ENCODE measurements at regions not wholly inside any gene's neighbourhood (a gene's known extent, or its start where the extent isn't known, plus 50 kb on each side); places are given as distances from the start of the nearest gene placed in this dataset.

GRCh38 chr10:123502983-123503382, 163.2 kb upstream of the GPR26 start:
- peak; percentile 48 for DNase-seq

GRCh38 chr10:123506455-123506854, 159.7 kb upstream of the GPR26 start:
- DNase-seq: no peak

GRCh38 chr10:123507298-123507697, 158.9 kb upstream of the GPR26 start:
- DNase-seq: peak; percentile 3

- DNase-seq: no peak
Measured at GRCh38 chr10:123509338-123509737, 156.8 kb upstream of the GPR26 start.

- no peak for DNase-seq
Measured at GRCh38 chr10:123512901-123513775, 153.0 kb upstream of the GPR26 start.

GRCh38 chr10:123513870-123514269, 152.3 kb upstream of the GPR26 start:
- no peak for DNase-seq

GRCh38 chr10:123514996-123515395, 151.2 kb upstream of the GPR26 start:
- DNase-seq: no peak

- DNase-seq: no peak
Measured at GRCh38 chr10:123515661-123516060, 150.5 kb upstream of the GPR26 start.

- DNase-seq: no peak
Measured at GRCh38 chr10:123516291-123516690, 149.9 kb upstream of the GPR26 start.

GRCh38 chr10:123517426-123517825, 148.7 kb upstream of the GPR26 start:
- no peak for DNase-seq

- DNase-seq: no peak
Measured at GRCh38 chr10:123517901-123518300, 148.3 kb upstream of the GPR26 start.

GRCh38 chr10:123518765-123519164, 147.4 kb upstream of the GPR26 start:
- no peak for DNase-seq

- no peak for DNase-seq
Measured at GRCh38 chr10:123519861-123520260, 146.3 kb upstream of the GPR26 start.

GRCh38 chr10:123521076-123521475, 145.1 kb upstream of the GPR26 start:
- DNase-seq: no peak

- DNase-seq: no peak
Measured at GRCh38 chr10:123521556-123521955, 144.6 kb upstream of the GPR26 start.

- DNase-seq: no peak
Measured at GRCh38 chr10:123522702-123523312, 143.3 kb upstream of the GPR26 start.

GRCh38 chr10:123523833-123524232, 142.3 kb upstream of the GPR26 start:
- DNase-seq: no peak

GRCh38 chr10:123526356-123527064, 139.6 kb upstream of the GPR26 start:
- no peak for DNase-seq

- DNase-seq: no peak
Measured at GRCh38 chr10:123527151-123527550, 139.0 kb upstream of the GPR26 start.

GRCh38 chr10:123529146-123529760, 136.9 kb upstream of the GPR26 start:
- DNase-seq: no peak

- DNase-seq: no peak
Measured at GRCh38 chr10:123530166-123530870, 135.8 kb upstream of the GPR26 start.

- DNase-seq: no peak
Measured at GRCh38 chr10:123535386-123535785, 130.8 kb upstream of the GPR26 start.

Measured in NCI-H1092 treated with DMSO at 0.1 percent for 48 hours (cell line).